MCF 10A (cell line): ENCODE measurements at regions not wholly inside any gene's neighbourhood (a gene's known extent, or its start where the extent isn't known, plus 50 kb on each side); places are given as distances from the start of the nearest gene placed in this dataset.
"Not testable (repeated sequence)": the region's sequence is repeated elsewhere in the genome, so short reads cannot be mapped to it uniquely, and the experiment has no call there.

Source experiments
- BruUV-seq: library from RNA; stranded (reverse); fragments of 400-500 nt; replicated peaks from 2 replicates; lab custom pipeline; 2021; lab: Mats Ljungman, UMichigan
- CTCF ChIA-PET: fragments of 300-600 bp; sonication (Branson Sonifier 250); formaldehyde crosslinking; extraction: SDS; loops from one replicate; lab custom pipeline; 2021; ENCODE audit warnings: antibody characterized with exemption, inconsistent platforms; lab: Yijun Ruan, JAX
- POLR2A ChIA-PET: fragments of 300-600, 350-650 bp; sonication (Branson Sonifier 250); formaldehyde crosslinking; extraction: SDS; loops from one replicate; lab custom pipeline; 2020; ENCODE audit warnings: antibody characterized with exemption, inconsistent platforms; lab: Yijun Ruan, JAX
- DNase-seq: peaks from one replicate; pipeline ENCODE4 v3.0.0-alpha.2; 2018; ENCODE audit not compliant: unreplicated experiment
- H3K27ac Mint-ChIP-seq: one replicate; pipeline ENCODE4 v1.8.0; 2022; ENCODE audit warnings: mild to moderate bottlenecking, low read depth, mixed read lengths; ENCODE audit not compliant: unreplicated experiment
- H3K27me3 Mint-ChIP-seq: one replicate; pipeline ENCODE4 v1.8.0; 2022; ENCODE audit warnings: mixed read lengths; ENCODE audit not compliant: insufficient read depth, unreplicated experiment
- H3K36me3 Mint-ChIP-seq: one replicate; pipeline ENCODE4 v1.8.0; 2022; ENCODE audit warnings: mild to moderate bottlenecking, moderate library complexity, mixed read lengths; ENCODE audit not compliant: insufficient read depth, unreplicated experiment
- H3K4me1 Mint-ChIP-seq: one replicate; pipeline ENCODE4 v1.8.0; 2022; ENCODE audit warnings: mixed read lengths; ENCODE audit not compliant: insufficient read depth, unreplicated experiment
- H3K4me3 Mint-ChIP-seq: one replicate; pipeline ENCODE4 v1.8.0; 2022; ENCODE audit warnings: mild to moderate bottlenecking, moderate library complexity, mixed read lengths; ENCODE audit not compliant: unreplicated experiment
- H3K9me3 Mint-ChIP-seq: one replicate; pipeline ENCODE4 v1.8.0; 2022; ENCODE audit warnings: mixed read lengths; ENCODE audit not compliant: unreplicated experiment
- CTCF ChIP-seq: fragments of 200-600 bp; IDR thresholded peaks from one replicate; pipeline ENCODE4 v1.8.0; 2022; ENCODE audit warnings: antibody characterized with exemption, mild to moderate bottlenecking; ENCODE audit not compliant: unreplicated experiment
- intact Hi-C: fragments of 100-400 bp; cut with micrococcal nuclease; formaldehyde crosslinking; loops from 2 replicates; pipeline ENCODE4 v1.14.1; 2022

GRCh38 chr15:66996094-66996493, 69.3 kb upstream of the SMAD3 start:
- CTCF ChIA-PET: interaction anchor here (0.6 to 1.0 kb wide), 4 partner anchors 9 to 1059 kb away, joined by 3 to 5 read pairs (median 3); no protein-coding TSS in a partner anchor
- BruUV-seq: no TSS peak
- H3K27ac Mint-ChIP-seq: no peak overlapping the region
- no peaks in the 10 kb centered on the region for H3K27me3 Mint-ChIP-seq
- POLR2A ChIA-PET: no interaction called here
- no peaks in the 10 kb centered on the region for H3K9me3 Mint-ChIP-seq
- H3K4me1 Mint-ChIP-seq: no peaks in the 10 kb centered on the region
- DNase-seq: no peak
- no peak overlapping the region for H3K4me3 Mint-ChIP-seq
- H3K36me3 Mint-ChIP-seq: no peaks in the 10 kb centered on the region
- TF ChIP-seq CTCF: no peak
- intact Hi-C loops: no loop called here

GRCh38 chr15:66997212-66997611, 68.2 kb upstream of the SMAD3 start:
- no peak for TF ChIP-seq CTCF
- no peaks in the 10 kb centered on the region for H3K4me1 Mint-ChIP-seq
- CTCF ChIA-PET: no interaction called here
- no peak overlapping the region for H3K4me3 Mint-ChIP-seq
- POLR2A ChIA-PET: no interaction called here
- H3K36me3 Mint-ChIP-seq: no peaks in the 10 kb centered on the region
- peak; percentile 56 for DNase-seq
- BruUV-seq: no TSS peak
- H3K27ac Mint-ChIP-seq: no peak overlapping the region
- intact Hi-C loops: no loop called here
- no peaks in the 10 kb centered on the region for H3K9me3 Mint-ChIP-seq
- no peaks in the 10 kb centered on the region for H3K27me3 Mint-ChIP-seq

GRCh38 chr15:66998234-66998633, 67.2 kb upstream of the SMAD3 start:
- intact Hi-C loops, H3K27me3 Mint-ChIP-seq, BruUV-seq, H3K9me3 Mint-ChIP-seq, DNase-seq, H3K27ac Mint-ChIP-seq, CTCF ChIA-PET, H3K4me1 Mint-ChIP-seq, H3K4me3 Mint-ChIP-seq, H3K36me3 Mint-ChIP-seq: not testable (repeated sequence)
- POLR2A ChIA-PET: interaction anchor here (0.6 kb wide), 1 partner anchor 49 kb away, joined by 3 read pairs; no protein-coding TSS in a partner anchor

- Mint-ChIP-seq H3K36me3 (peaks cover 5% of the 10 kb centered on the region), H3K27ac (no peak overlapping the region), H3K27me3 (no peaks in the 10 kb centered on the region), H3K4me3 (no peak overlapping the region), H3K4me1 (peaks cover 7% of the 10 kb centered on the region), H3K9me3 (no peaks in the 10 kb centered on the region)
- POLR2A ChIA-PET: no interaction called here
- TF ChIP-seq CTCF: no peak
- no peak for DNase-seq
- intact Hi-C loops: no loop called here
- no TSS peak for BruUV-seq
- CTCF ChIA-PET: no interaction called here
Measured at GRCh38 chr15:66999046-66999968, 66.1 kb upstream of the SMAD3 start.
